ENCODE measurements at regions not wholly inside any gene's neighbourhood (a gene's known extent, or its start where the extent isn't known, plus 50 kb on each side); places are given as distances from the start of the nearest gene placed in this dataset.

GRCh38 chr5:2206293-2207108, 323.8 kb upstream of the IRX4 start:
- DNase-seq (ENCODE audit: low spot score), result no peak

GRCh38 chr5:2205596-2206226, 323.0 kb upstream of the IRX4 start:
- DNase-seq (ENCODE audit: low spot score), result no peak

- no peak for DNase-seq (ENCODE audit: low spot score)
Measured at GRCh38 chr5:2205185-2205585, 322.5 kb upstream of the IRX4 start.

- no peak for DNase-seq (ENCODE audit: low spot score)
Measured at GRCh38 chr5:2204366-2205184, 321.9 kb upstream of the IRX4 start.

GRCh38 chr5:2203774-2204173, 321.0 kb upstream of the IRX4 start:
- DNase-seq (ENCODE audit: low spot score), result no peak

GRCh38 chr5:2201832-2202231, 319.1 kb upstream of the IRX4 start:
- no peak for DNase-seq (ENCODE audit: low spot score)

- no peak for DNase-seq (ENCODE audit: low spot score)
Measured at GRCh38 chr5:2201421-2201820, 318.7 kb upstream of the IRX4 start.

GRCh38 chr5:2201011-2201410, 318.3 kb upstream of the IRX4 start:
- DNase-seq (ENCODE audit: low spot score), result no peak

GRCh38 chr5:2200261-2200950, 317.7 kb upstream of the IRX4 start:
- no peak for DNase-seq (ENCODE audit: low spot score)

GRCh38 chr5:2199697-2200096, 317.0 kb upstream of the IRX4 start:
- DNase-seq (ENCODE audit: low spot score), result no peak

- no peak for DNase-seq (ENCODE audit: low spot score)
Measured at GRCh38 chr5:2196989-2197619, 314.4 kb upstream of the IRX4 start.

- DNase-seq (ENCODE audit: low spot score), result no peak
Measured at GRCh38 chr5:2196416-2196815, 313.7 kb upstream of the IRX4 start.

- DNase-seq (ENCODE audit: low spot score), result no peak
Measured at GRCh38 chr5:2194949-2195348, 312.2 kb upstream of the IRX4 start.

- DNase-seq (ENCODE audit: low spot score), result no peak
Measured at GRCh38 chr5:2194236-2194555, 311.5 kb upstream of the IRX4 start.

- DNase-seq (ENCODE audit: low spot score), result no peak
Measured at GRCh38 chr5:2193542-2194235, 311.0 kb upstream of the IRX4 start.

GRCh38 chr5:2193142-2193541, 310.4 kb upstream of the IRX4 start:
- DNase-seq (ENCODE audit: low spot score), result no peak

GRCh38 chr5:2192496-2192895, 309.8 kb upstream of the IRX4 start:
- no peak for DNase-seq (ENCODE audit: low spot score)

- no peak for DNase-seq (ENCODE audit: low spot score)
Measured at GRCh38 chr5:2191972-2192371, 309.2 kb upstream of the IRX4 start.

GRCh38 chr5:2190549-2190948, 307.8 kb upstream of the IRX4 start:
- DNase-seq (ENCODE audit: low spot score), result no peak

GRCh38 chr5:2188661-2189060, 305.9 kb upstream of the IRX4 start:
- no peak for DNase-seq (ENCODE audit: low spot score)

- no peak for DNase-seq (ENCODE audit: low spot score)
Measured at GRCh38 chr5:2188137-2188536, 305.4 kb upstream of the IRX4 start.

Measured in pons (tissue), 1 donor.